B cell (primary cell): ENCODE measurements at regions not wholly inside any gene's neighbourhood (a gene's known extent, or its start where the extent isn't known, plus 50 kb on each side); places are given as distances from the start of the nearest gene placed in this dataset.

Experiments
- CTCF ChIP-seq: fragments of 200-600 bp; IDR thresholded peaks from one replicate; pipeline ENCODE4 v1.8.0; 2022; ENCODE audit warnings: antibody characterized with exemption, mild to moderate bottlenecking
- EZH2 ChIP-seq: IDR thresholded peaks from 2 replicates; pipeline ENCODE4 v1.6.1; 2012; ENCODE audit warnings: borderline replicate concordance, low read depth, mild to moderate bottlenecking, moderate library complexity, low read length; ENCODE audit not compliant: insufficient read depth, poor library complexity, severe bottlenecking

- TF ChIP-seq CTCF, result no peak
- no peak for TF ChIP-seq EZH2
These were observed 257.3 kb upstream of the EDNRA start for GRCh38 chr4:147223576-147223975.
